ENCODE measurements at regions not wholly inside any gene's neighbourhood (a gene's known extent, or its start where the extent isn't known, plus 50 kb on each side); places are given as distances from the start of the nearest gene placed in this dataset.
"Not testable (repeated sequence)": the region's sequence is repeated elsewhere in the genome, so short reads cannot be mapped to it uniquely, and the experiment has no call there.

DNA sequence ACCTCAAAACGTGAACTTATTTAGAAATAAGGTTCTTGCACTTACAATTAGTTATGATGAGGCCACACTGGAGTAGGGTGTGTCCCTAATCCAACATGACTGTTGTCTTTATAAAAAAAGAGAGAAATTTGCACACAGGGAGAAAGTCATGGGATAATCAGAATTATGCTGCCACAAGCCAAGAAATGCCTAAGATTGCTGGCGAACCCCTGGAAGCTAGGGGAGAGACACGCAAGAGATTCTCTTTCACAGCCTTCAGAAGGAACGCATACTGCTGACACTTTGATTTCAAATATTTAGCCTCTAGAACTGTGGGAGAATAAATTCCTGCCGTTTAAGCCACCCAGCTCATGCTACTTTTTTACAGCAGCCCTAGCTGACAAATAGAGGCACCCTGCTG lies 138.3 kb downstream of the CCDC71L start:
- no peak for DNase-seq

DNA sequence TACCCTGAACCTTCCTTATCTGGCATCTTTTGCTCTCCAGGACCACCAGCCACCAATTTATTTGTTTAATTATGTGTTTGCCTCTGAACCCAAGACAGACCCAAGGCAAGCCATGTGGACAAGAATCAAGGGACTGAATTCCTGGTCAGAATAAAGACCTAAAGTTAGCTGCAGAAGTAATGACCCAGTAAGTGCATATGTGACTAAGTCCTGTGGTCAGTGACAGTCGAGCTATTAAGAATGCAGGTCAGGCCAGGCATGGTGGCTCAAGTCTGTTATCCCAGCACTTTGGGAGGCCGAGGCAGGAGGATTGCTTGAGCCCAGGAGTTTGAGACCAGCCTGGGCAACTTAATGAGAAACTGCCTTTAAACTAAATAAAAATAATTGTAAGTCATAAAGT lies 139.4 kb downstream of the CCDC71L start:
- no peak for DNase-seq

DNA sequence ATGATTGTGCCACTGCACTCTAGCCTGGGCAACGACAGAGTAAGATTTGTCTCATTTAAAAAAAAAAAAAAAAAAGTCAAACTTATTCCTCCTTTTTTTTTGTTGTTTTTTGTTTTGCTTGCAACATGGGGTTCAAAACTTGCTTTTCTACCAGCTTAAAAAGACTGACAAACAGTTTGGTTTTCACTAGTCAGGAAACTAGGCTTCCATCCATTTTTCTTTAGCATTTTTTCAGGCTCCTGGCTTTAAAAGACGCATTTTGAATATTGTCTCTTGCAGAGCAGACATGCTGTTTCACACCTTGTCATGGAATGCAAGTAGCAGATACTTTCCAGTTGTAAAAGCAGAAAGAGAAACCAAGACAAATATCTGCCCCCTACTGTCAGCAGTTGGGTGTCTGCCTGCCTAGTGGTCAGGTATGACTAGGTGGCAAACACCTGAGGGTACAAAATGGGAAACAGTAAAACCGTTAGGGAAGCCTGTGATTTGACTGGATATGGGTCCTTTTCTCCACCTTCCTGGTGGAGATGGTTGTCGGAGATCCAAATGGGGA lies 139.9 kb downstream of the CCDC71L start:
- no peak for DNase-seq

DNA sequence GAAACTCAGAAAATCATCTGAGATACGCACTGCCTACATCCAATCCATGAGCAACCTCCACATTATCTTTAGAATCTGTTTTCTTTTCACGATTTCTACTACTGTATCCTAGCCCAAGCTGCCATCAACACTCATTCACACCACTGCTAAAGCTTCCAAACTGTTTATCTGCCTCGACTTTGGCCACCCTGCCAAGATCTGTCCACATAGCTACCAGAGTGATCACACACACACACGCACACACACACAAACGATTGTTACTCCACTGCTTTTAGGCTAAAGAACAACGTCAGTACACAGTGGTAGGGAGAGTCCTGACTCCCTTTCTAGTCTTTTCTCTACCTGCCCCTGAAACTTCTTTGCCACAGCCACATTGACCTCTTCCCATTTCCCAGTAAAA lies 142.0 kb downstream of the CCDC71L start:
- no peak for DNase-seq

DNA sequence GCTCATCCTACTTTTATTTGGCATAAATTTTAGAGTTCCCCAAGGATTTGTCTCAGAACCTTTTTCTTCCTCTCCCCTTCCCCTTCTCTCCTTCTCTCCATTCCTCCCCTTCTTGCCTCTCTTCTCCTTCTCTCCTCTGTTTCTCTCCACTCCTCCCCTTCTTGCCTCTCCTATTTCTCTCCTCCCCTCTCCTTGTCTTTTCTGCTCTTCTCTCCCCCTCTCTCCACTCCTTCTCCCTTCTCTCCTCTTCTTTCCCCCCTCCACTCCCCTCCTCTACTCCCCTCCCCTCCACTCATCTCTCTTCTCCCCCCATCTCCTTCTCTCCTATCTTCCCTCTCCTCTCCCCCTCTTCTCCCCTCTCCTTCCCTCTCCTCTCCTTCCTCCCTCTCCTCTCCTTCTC lies 142.7 kb downstream of the CCDC71L start:
- DNase-seq = no peak

DNA sequence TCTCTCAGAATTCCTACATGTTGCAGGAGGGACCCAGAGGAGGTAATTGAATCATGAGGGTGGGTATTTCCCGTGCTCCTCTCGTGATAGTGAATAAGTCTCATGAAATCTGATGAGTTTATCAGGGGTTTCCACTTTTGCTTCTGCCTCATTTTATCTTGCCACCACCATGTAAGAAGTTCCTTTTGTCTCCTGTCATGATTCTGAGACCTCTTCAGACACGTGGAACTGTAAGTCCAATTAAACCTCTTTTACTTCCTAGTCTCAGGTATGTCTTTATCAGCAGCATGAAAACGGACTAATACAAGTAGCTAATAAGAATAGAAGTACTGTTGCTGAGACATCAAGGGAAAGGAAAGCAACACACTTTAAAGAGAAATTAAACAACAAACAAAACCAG lies 143.4 kb downstream of the CCDC71L start:
- DNase-seq = no peak

DNA sequence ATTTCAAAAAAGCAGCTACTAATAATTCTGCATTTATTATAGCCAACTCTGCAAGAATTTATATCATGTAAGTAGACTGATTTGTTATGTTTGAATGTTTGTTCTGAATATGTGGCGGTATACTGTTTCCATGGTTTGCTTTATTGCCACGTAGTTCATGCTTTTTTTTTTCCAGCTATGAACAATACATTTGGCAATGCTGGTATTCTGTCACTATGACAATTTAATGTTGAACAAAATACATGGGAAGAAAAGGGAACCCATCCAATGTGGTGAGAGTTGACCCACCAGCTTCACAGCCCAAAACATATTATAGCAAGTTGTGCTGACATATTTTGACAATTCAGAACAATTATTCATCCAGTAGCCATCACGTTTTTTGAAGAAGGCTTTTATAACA lies 145.6 kb downstream of the CCDC71L start:
- no peak for DNase-seq

DNA sequence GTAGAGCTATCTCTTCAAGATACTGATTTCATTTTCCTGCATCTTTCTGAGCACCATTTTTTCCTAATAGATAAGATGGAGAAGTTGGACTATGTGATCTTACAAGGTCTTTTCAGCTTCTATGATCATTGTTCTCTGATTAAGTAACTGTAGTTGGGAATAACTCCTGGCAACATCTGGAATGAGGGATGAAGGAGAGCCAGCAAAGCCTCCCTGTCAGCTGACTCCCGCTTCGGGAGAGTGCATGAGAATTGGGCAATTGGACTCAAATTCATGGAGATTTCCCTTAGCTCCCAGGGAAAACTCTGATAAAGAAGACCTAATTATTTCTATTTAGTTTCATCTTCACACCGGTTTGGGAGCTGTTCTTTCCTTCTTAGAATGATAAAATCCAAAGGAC lies 146.1 kb downstream of the CCDC71L start:
- DNase-seq = no peak

DNA sequence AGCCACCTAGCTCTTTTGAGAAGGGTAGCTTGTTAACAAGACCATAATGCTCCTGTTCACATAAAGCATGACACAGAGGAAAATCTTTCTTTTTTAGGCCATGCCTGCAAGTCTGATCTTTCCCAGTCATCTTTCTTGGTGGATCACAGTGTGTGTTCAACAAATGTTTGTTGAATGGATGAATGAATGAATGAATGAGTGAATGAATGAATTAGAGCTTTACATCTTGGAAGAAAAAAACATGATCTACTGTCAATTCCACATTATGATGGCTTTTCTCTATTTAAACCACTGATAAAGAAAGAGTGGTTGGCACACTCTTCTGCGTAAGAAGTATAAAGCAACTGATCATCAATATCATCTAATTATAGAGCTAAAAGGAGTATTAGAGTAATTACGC lies 148.7 kb downstream of the CCDC71L start:
- no peak for DNase-seq

DNA sequence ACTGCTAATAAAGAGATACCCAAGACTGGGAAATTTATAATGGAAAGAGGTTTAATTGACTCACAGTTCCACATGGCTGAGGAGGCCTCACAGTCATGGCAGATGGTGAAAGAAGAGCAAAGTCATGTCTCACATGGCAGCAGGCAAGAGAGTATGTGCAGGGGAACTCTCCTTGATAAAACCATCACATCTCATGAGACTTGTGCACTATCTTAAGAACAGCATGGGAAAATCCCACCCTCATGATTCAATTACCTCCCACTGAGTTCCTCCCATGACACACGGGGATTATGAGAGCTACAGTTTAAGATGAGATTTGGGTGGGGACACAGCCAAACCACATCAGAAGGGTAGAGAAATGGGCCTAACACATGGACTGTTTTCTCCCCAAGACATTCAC lies 156.3 kb downstream of the CCDC71L start:
- no peak for DNase-seq

DNA sequence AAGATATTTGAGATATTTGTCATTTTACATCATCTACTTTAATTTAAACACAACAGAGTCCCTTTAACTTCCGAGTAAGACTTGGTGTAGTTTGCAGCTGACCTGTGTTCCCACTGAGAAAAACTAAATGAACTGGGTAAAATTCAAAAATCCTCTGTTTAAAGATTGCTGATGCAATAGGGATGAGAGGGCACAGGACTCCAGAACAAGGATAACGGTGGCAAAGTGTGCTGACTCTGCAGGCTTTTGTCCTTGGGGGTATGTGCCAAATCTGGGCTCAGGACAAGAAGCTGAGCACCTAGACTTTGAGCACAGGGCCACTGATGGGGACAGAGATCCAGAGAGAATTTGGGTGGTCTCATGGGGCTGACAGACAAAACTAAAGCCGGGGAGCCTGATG lies 156.8 kb downstream of the CCDC71L start:
- no peak for DNase-seq

DNA sequence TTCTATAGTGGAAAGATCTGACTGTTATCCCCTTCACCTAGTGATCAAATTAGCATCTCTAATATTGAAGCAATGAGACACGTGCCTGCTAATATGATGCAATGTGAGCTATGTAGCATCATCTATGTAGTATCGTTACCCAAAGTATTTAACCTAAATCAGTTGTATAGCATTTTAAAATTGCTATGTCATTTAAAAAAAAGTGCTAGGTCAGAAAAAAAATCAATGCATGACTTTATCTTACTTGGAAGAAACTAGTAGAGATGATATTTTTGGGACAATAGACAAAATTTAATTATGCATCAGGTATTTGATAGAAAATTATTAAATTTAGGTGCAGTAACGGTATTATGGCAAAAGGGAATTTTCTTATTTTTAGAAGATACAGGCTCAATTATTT lies 157.3 kb downstream of the CCDC71L start:
- DNase-seq = no peak

DNA sequence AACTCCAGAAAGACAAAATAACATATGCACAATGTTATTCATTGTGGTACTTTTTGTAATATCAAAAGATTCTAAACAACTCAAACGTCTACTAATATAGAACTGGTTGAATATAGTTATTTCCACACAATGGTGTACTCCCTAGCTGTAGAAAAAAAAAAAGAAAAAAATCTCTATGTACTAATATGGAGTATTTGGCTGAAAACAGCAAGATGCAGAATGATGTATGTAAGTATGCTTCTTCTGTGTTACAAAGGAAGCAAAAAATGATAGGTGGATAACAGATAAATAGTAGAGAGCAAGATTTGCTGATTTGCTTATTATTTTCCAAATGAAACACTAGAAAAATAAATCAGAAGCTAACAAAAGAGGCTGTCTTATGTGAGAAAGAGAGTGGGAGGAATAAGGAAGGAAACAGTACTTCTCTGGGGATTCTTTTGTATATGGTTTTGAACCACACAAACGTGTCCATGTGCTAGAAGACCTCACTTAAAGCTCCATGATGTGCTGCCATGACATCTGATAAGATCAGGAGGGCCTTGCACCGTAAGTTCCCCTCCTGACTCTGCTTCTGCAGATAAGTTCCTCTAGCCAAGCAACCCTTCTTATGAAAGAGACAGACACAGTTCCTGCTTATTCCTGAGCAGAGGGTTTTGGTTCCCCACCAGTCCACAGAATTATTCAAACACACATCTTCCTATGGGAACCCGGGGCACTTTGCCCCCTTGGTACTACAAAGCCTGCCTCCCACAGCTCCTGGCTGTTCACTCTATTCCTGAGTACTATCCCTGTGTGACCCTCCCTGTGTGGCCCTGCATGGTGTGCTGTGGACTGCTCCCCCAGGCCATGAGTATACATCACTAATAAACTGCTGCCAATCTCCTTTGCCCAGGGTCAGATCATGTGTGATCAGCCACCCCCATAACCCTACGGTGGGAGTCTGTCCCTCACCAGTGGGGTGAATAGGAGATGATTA lies 159.1 kb downstream of the CCDC71L start:
- DNase-seq = no peak

DNA sequence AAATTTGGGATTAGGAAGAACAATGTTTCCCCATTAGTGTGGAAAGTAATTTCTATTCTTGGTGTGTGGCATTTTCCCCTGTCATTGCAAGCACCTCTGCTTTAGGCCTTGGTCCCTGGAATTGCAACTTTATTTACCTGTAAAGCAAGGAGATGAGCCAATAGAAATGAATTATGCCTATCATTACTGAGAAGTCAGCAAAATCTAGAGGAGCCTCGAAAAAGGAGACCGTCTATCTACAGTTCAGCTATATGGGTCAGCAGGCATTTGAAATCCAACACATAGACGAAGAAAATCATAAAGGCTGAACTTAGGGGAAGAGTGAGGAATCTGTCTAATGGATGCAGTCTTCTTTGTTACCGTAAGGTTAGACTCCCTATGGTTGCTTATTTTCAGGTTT lies 161.1 kb downstream of the CCDC71L start:
- no peak for DNase-seq

DNA sequence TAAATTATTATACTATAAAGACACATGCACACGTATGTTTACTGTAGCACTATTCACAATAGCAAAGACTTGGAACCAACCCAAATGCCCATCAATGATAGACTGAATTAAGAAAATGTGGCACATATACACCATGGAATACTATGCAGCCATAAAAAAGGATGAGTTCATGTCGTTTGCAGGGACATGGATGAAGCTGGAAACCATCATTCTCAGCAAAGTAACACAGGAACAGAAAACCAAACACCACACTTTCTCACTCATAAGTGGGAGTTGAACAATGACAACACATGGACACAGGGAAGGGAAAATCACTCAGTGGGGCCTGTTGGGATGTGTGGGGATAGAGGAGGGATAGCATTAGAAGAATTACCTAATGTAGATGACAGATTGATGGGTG lies 163.0 kb downstream of the CCDC71L start:
- DNase-seq = not testable (repeated sequence)

DNA sequence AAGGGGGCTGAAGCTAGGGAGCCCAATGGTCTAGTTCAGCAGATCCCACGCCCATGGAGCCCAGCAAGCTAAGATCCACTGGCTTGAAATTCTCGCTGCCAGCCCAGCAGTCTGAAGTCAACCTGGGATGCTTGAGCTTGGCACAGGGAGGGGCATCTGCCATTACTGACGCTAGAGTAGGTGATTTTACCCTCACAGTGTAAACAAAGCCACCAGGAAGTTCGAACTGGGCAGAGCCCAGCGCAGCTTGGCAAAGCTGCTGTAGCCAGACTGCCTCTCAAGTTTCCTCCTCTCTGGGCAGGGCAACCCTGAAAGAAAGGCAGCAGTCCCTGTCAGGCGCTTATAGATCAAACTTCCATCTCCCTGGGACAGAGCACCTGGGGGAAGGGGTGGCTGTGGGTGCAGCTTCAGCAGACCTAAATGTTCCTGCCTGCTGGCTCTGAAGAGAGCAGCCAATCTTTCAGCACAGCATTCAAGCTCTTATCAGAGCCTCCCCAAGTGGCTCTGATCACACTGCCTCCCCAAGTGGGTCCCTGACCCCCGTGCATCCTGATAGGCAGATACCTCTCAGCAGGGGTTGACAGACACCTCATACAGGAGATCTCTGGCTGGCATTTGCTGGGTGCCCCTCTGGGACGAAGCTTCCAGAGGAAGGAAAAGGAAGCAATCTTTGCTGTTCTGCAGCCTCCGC lies 167.8 kb downstream of the CCDC71L start:
- DNase-seq = no peak

DNA sequence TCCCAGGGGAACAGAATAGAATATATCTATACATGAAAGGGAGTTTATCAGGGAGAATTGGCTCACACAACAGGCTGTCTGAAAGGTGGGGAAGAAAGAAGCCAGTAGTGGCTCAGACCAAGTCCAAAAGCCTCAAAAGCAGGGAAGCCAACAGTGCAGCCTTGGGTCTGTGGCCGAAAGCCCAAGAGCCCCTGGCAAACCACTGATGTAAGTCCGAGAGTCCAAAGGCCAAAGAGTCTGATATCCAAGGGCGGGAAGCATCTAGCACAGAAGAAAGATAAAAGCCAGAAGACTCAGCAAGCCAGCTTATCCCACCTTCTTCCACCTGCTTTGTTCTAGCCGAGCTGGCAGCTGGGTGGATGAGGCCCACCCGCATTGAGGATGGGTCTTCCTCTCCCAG lies 172.5 kb downstream of the CCDC71L start:
- no peak for DNase-seq

DNA sequence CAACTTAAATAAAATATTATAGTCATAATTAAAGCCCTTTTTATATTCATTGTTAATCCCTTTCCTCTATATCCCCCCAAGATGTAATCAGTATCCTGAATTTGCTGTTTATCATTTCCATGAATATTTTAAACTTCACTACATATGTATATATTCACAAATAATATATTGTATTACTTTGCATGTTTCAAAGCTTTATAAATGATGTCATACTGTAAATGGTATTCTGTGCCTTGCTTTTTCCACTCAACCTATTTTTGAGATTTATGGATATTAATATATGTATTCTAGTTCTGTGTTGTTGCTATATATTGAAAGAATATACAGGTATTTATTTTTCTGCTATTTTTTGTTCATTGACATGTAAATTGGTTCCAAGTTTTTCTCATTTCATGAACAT lies 173.1 kb downstream of the CCDC71L start:
- no peak for DNase-seq

DNA sequence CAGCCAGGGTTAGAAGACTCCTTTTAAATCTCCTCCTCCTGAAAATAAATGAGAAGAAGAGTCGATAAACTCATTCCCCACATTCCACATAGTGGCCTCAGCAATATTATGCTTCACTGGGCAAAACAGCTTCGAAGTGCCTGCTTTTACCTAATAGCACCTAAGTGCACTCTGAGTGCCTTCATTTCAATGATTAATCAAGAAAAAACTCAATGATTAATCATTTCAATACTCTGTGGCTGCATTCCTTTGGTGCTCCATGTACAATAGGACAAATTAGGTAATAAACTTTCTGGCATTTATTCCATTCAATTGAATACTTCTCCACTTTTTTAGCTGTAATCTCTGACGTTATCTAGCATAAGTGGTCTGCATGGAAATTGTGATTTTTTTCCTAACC lies 174.6 kb downstream of the CCDC71L start:
- DNase-seq = no peak

DNA sequence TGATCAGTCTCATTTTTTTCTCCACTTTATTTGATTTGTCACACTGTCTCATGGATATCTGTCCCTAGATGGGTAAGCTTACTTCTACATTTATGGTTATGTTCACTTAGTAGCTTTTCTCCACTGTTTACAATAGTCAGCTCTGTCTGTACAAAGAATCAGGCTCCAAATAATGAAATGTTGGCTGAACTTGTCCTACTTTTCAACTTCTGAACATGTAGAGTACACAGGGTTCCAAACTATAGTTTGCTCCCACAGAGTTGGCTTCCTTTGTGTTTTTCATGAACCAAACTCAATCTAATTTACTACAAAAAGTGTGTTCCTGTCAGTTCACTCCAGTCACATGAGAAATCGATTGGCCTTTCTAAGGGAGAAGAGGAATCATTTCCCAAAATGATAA lies 175.0 kb downstream of the CCDC71L start:
- DNase-seq = no peak

DNA sequence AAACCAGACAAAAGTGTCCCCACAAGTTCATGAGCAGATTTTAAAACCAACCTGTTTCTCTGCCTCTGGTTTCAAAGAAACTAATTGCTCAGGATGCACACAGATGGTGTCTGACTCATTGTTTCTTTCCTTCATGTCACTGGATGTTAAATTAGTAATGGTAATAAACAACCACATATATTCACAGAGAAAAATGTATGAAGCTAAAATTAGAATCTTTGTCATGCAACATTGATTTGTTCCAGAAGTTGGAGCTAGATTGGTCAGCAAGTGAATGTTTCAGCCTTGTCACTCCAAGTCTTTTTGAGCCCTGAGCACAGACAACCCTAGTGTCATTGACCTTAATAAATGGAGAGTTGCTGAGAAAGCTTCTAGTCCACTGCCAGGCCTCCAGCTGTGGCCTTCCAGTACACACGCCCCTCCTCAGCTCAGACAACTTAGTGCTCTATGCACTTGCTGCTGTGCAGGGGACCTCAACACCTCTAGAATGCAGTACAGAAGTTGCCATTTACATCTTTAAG lies 175.9 kb downstream of the CCDC71L start:
- DNase-seq = peak; percentile 47

DNA sequence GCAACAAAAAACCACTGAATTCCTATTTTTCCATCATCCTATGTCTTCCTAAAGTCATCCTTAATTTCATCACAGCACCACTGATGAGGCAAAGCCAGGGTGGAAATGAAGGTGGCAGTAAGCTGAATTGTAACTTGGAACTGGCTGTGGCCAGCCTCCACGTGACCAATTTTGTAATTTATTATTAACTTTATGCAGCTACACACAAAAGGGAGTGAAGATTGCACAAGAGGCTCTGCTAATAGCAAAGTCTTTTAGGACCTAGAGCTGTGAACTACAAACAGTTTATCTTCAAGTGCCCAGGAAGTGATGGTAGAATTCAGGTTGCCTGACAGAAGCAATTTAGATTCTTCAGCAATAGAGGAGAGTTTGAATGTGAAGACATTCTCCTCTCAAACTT lies 176.4 kb downstream of the CCDC71L start:
- no peak for DNase-seq

DNA sequence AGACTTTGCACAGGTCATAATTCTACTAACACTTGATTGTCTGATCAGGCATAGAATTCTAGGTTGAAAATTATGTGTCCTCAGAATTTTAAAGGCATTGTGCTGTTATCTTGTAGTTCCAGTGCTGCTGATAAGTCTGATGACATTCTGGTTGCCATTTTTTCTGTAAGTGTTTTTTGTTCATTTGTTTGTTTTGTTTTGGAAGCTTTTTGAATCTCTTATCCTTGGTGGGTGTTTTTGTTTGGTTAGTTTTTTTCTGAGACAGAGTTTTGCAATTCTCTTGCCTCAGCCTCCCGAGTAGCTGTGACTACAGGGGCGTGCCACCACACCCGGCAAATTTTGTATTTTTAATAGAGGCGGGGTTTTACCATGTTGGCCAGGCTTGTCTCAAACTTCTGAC lies 178.9 kb downstream of the CCDC71L start:
- DNase-seq = no peak

DNA sequence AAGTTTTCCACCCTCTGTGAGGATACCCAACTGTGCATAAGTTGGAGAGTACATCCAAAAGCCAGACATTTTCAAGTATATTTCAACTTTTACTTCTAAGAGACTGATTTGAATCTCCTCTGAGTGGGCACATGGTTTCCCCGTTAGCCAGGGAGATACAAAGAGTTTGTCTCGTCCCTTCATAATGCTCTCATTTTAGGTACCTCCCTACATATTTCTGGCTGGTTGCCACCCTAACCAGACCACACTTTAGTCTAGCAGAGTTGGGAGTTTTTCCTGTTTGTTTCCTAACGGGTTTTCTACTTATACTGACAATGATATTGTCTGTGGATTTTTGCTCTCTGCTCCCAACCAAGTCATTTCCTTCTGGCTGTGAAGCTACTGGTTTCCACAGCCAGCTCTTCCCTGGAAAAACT lies 180.3 kb downstream of the CCDC71L start:
- DNase-seq = no peak

Data from NCI-H1694 (cell line).